GM12878 (cell line): ENCODE measurements at regions not wholly inside any gene's neighbourhood (a gene's known extent, or its start where the extent isn't known, plus 50 kb on each side); places are given as distances from the start of the nearest gene placed in this dataset.

Experiments
- ATAC-seq: fragments of 200-7000 bp; cut with Tn5 transposase; 3 replicates; pipeline ENCODE4 v1.9.1; 2020; ENCODE audit warnings: mild to moderate bottlenecking, moderate library complexity
- BruUV-seq: library from RNA; stranded (reverse); fragments of 400-500 nt; replicated peaks from 2 replicates; lab custom pipeline; 2021; lab: Mats Ljungman, UMichigan
- CTCF ChIA-PET: fragments of 300-600 bp; sonication (Branson Sonifier 250); formaldehyde crosslinking; extraction: SDS; loops from one replicate; lab custom pipeline; 2021; ENCODE audit warnings: inconsistent platforms; lab: Yijun Ruan, JAX
- POLR2A ChIA-PET: fragments of 350-600 bp; formaldehyde crosslinking; extraction: SDS; loops from one replicate; lab custom pipeline; 2021; ENCODE audit warnings: inconsistent platforms; lab: Charles Lee
- RAD21 ChIA-PET: fragments of 300-600 bp; sonication (Branson Sonifier 250); formaldehyde crosslinking; loops from one replicate; lab custom pipeline; 2023; ENCODE audit warnings: antibody characterized with exemption; ENCODE audit not compliant: unreplicated experiment; lab: Charles Lee
- SMC1A ChIA-PET: fragments of 300-600 bp; sonication (Branson Sonifier 250); formaldehyde crosslinking; loops from one replicate; lab custom pipeline; 2023; ENCODE audit not compliant: unreplicated experiment, uncharacterized antibody; lab: Charles Lee
- DNase-seq: peaks from one replicate; pipeline ENCODE4 v3.0.0-alpha.2; 2011; ENCODE audit warnings: low read depth, low spot score
- FAIRE-seq: peaks from 3 replicates; lab custom pipeline; 2011; peaks lifted over from hg19 to GRCh38; lab: Jason Lieb, UNC
- H2AFZ ChIP-seq: 2 replicates; pipeline ENCODE4 v1.6.0; 2011; ENCODE audit warnings: low read depth, low read length, control low read depth; ENCODE audit not compliant: control insufficient read depth
- H3K27ac ChIP-seq: 2 replicates; pipeline ENCODE4 v1.5.1; 2011; ENCODE audit warnings: control low read depth; ENCODE audit not compliant: control insufficient read depth, insufficient read depth
- H3K27me3 ChIP-seq, 2 experiments: replicated peaks in 1 of 2; 2 replicates each; pipeline versions ENCODE4 v1.6.0 to v1.6.1; 2011; ENCODE audit warnings: low read length in 1 of 2; ENCODE audit not compliant: control insufficient read depth in 2 of 2, insufficient read depth in 2 of 2
- H3K36me3 ChIP-seq, 2 experiments: 2 replicates each; pipeline ENCODE4 v1.5.1; 2011; ENCODE audit warnings: low read length in 1 of 2; ENCODE audit not compliant: control insufficient read depth in 2 of 2, insufficient read depth in 2 of 2
- H3K4me1 ChIP-seq: 2 replicates; pipeline ENCODE4 v1.6.1; 2011; ENCODE audit warnings: mild to moderate bottlenecking, low read length, moderate library complexity, mixed read lengths; ENCODE audit not compliant: control insufficient read depth, insufficient read depth
- H3K4me2 ChIP-seq: 2 replicates; pipeline ENCODE4 v1.6.0; 2011; ENCODE audit warnings: control low read depth; ENCODE audit not compliant: control insufficient read depth, insufficient read depth
- H3K4me3 ChIP-seq: fragments of 200-600 bp; sonication (generic); 2 replicates; pipeline ENCODE4 v1.5.1; 2016
- H3K79me2 ChIP-seq: 2 replicates; pipeline ENCODE4 v1.6.0; 2011; ENCODE audit warnings: low read length; ENCODE audit not compliant: control insufficient read depth, insufficient read depth
- H3K9ac ChIP-seq: 2 replicates; pipeline ENCODE4 v1.8.0; 2011; ENCODE audit warnings: low read length, control low read depth, mixed read lengths; ENCODE audit not compliant: control insufficient read depth, insufficient read depth
- H3K9me3 ChIP-seq: replicated peaks from 3 replicates; pipeline ENCODE4 v1.5.1; 2011; ENCODE audit warnings: mild to moderate bottlenecking, low read length; ENCODE audit not compliant: control insufficient read depth, insufficient read depth
- H4K20me1 ChIP-seq: 2 replicates; pipeline ENCODE4 v1.6.0; 2011; ENCODE audit not compliant: control insufficient read depth, insufficient read depth
- BMI1 ChIP-seq: fragments of 450-650 bp; IDR thresholded peaks from 2 replicates; pipeline ENCODE4 v1.6.1; 2016; ENCODE audit warnings: mild to moderate bottlenecking, moderate library complexity, borderline replicate concordance
- GABPA ChIP-seq: IDR thresholded peaks from 2 replicates; pipeline ENCODE4 v1.6.1; 2014; ENCODE audit warnings: antibody characterized with exemption, low read depth, mild to moderate bottlenecking, inconsistent platforms
- MYB ChIP-seq: fragments of 150-350 bp; IDR thresholded peaks from 2 replicates; pipeline ENCODE4 v1.6.1; 2014; ENCODE audit warnings: mild to moderate bottlenecking, low read depth, low read length, borderline replicate concordance
- RCOR1 ChIP-seq: conservative IDR thresholded peaks from 2 replicates; pipeline ENCODE4 v1.6.1; 2012; ENCODE audit warnings: low read depth, low read length, improper control_type of control experiment
- RELA ChIP-seq: fragments of 450-650 bp; IDR thresholded peaks from 2 replicates; pipeline ENCODE4 v1.8.0; 2014; ENCODE audit warnings: borderline replicate concordance; ENCODE audit not compliant: partially characterized antibody
- SREBF1 ChIP-seq: IDR thresholded peaks from 2 replicates; pipeline ENCODE4 v1.6.1; 2012; ENCODE audit warnings: mild to moderate bottlenecking, low read length
- SREBF2 ChIP-seq: IDR thresholded peaks from 2 replicates; pipeline ENCODE4 v1.6.1; 2012; ENCODE audit warnings: mild to moderate bottlenecking, low read length
- ZNF207 ChIP-seq: fragments of 450-650 bp; IDR thresholded peaks from 2 replicates; pipeline ENCODE4 v1.6.1; 2014; ENCODE audit warnings: antibody characterized with exemption, mild to moderate bottlenecking, borderline replicate concordance
- ZNF24 ChIP-seq: fragments of 450-650 bp; IDR thresholded peaks from 2 replicates; pipeline ENCODE4 v1.6.1; 2017; ENCODE audit warnings: antibody characterized with exemption, mild to moderate bottlenecking
- in situ Hi-C: fragments of 300-500 bp; cut with MboI; formaldehyde crosslinking; loops from 9 replicates; pipeline ENCODE4 v1.14.3; 2018; ENCODE audit warnings: mixed read lengths
- intact Hi-C: fragments of 100-400 bp; cut with micrococcal nuclease; formaldehyde crosslinking; loops from one replicate; pipeline ENCODE4 v1.14.2; 2022; ENCODE audit not compliant: unreplicated experiment
- TF ChIP-seq, protein P1 (sequence below): IDR thresholded peaks from 2 replicates; pipeline ENCODE4 v1.6.1; 2012; ENCODE audit warnings: mild to moderate bottlenecking, low read depth, low read length
- TF ChIP-seq, protein P2 (sequence below): fragments of 450-650 bp; IDR thresholded peaks from 2 replicates; pipeline ENCODE4 v1.6.1; 2017; ENCODE audit warnings: low read depth, mild to moderate bottlenecking, moderate library complexity
- TF ChIP-seq, protein P3 (sequence below): fragments of 450-650 bp; formaldehyde crosslinking; IDR thresholded peaks from 2 replicates; pipeline ENCODE4 v1.4.0; 2022; ENCODE audit warnings: mild to moderate bottlenecking, moderate library complexity

DNA sequence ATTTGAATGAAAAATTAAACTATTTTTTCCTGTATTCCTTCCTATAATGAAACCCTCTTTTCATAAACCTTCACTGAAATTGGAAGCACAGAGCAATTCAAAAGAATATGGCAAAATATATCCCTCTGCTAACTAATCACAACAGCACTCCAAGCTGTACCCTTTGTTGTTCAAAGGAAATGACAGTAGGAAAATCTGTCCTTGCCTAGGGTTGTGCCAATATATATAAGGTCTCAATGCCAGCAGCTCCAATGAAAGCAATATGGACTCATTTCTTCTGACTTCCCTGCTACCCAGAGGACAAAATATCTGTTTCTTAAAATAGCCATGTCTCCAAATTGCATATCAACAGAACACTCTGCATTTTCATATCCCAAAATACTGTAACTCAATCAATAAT, 373.9 kb upstream of the MC4R start:
- Histone ChIP-seq H3K27ac (no peak overlapping the region), H3K4me2 (no peak overlapping the region), H3K4me3 (no peak overlapping the region), H3K4me1 (no peaks in the 10 kb centered on the region), H3K79me2 (no peaks in the 10 kb centered on the region), H3K36me3 (no peaks in the 10 kb centered on the region), H3K27me3 (no peaks in the 10 kb centered on the region), H2AFZ (no peak overlapping the region), H3K9me3 (no peaks in the 10 kb centered on the region), H3K9ac (no peak overlapping the region), H4K20me1 (no peaks in the 10 kb centered on the region)
- FAIRE-seq (no peak), ATAC-seq (no peak), DNase-seq (no peak)
- CTCF ChIA-PET: no interaction called here
- BruUV-seq: no TSS peak
- TF ChIP-seq, protein P1, sequence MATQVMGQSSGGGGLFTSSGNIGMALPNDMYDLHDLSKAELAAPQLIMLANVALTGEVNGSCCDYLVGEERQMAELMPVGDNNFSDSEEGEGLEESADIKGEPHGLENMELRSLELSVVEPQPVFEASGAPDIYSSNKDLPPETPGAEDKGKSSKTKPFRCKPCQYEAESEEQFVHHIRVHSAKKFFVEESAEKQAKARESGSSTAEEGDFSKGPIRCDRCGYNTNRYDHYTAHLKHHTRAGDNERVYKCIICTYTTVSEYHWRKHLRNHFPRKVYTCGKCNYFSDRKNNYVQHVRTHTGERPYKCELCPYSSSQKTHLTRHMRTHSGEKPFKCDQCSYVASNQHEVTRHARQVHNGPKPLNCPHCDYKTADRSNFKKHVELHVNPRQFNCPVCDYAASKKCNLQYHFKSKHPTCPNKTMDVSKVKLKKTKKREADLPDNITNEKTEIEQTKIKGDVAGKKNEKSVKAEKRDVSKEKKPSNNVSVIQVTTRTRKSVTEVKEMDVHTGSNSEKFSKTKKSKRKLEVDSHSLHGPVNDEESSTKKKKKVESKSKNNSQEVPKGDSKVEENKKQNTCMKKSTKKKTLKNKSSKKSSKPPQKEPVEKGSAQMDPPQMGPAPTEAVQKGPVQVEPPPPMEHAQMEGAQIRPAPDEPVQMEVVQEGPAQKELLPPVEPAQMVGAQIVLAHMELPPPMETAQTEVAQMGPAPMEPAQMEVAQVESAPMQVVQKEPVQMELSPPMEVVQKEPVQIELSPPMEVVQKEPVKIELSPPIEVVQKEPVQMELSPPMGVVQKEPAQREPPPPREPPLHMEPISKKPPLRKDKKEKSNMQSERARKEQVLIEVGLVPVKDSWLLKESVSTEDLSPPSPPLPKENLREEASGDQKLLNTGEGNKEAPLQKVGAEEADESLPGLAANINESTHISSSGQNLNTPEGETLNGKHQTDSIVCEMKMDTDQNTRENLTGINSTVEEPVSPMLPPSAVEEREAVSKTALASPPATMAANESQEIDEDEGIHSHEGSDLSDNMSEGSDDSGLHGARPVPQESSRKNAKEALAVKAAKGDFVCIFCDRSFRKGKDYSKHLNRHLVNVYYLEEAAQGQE: no peak
- TF ChIP-seq ZNF24: no peak
- TF ChIP-seq, protein P2, sequence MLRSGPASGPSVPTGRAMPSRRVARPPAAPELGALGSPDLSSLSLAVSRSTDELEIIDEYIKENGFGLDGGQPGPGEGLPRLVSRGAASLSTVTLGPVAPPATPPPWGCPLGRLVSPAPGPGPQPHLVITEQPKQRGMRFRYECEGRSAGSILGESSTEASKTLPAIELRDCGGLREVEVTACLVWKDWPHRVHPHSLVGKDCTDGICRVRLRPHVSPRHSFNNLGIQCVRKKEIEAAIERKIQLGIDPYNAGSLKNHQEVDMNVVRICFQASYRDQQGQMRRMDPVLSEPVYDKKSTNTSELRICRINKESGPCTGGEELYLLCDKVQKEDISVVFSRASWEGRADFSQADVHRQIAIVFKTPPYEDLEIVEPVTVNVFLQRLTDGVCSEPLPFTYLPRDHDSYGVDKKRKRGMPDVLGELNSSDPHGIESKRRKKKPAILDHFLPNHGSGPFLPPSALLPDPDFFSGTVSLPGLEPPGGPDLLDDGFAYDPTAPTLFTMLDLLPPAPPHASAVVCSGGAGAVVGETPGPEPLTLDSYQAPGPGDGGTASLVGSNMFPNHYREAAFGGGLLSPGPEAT: no peak
- RAD21 ChIA-PET: no interaction called here
- in situ Hi-C loops (no loop called here), intact Hi-C loops (no loop called here)
- POLR2A ChIA-PET: no interaction called here
- SMC1A ChIA-PET: no interaction called here

DNA sequence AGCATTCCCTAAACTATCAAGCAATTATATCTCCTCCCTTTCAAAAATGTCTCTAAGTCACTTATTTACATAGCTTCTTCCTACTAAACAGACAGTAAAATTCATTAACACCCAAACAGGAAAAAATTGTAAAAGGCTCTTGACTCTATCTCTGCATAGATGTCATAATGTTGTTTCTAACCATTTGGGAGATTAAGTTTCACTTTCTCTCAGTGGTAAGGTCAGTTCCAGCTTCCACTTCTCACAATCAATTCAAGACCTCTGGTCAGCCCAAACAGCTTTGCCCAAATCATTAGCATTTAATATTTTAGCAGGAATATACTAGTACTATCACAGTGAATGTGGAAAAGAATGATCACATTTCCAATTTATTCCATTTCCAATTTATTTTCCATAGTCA, 374.3 kb upstream of the MC4R start:
- no peaks in the 10 kb centered on the region for H3K36me3 ChIP-seq
- H2AFZ ChIP-seq: no peak overlapping the region
- in situ Hi-C loops (no loop called here), intact Hi-C loops (no loop called here)
- RAD21 ChIA-PET: no interaction called here
- no peak overlapping the region for H3K4me3 ChIP-seq
- no peaks in the 10 kb centered on the region for H3K27me3 ChIP-seq
- BruUV-seq: no TSS peak
- H3K9ac ChIP-seq: no peak overlapping the region
- no peak for DNase-seq
- SMC1A ChIA-PET: no interaction called here
- H3K27ac ChIP-seq: no peak overlapping the region
- CTCF ChIA-PET: no interaction called here
- H3K4me2 ChIP-seq: no peak overlapping the region
- no peaks in the 10 kb centered on the region for H3K9me3 ChIP-seq
- H4K20me1 ChIP-seq: no peaks in the 10 kb centered on the region
- POLR2A ChIA-PET: no interaction called here
- H3K4me1 ChIP-seq: no peaks in the 10 kb centered on the region
- FAIRE-seq: no peak
- ATAC-seq: no peak
- H3K79me2 ChIP-seq: no peaks in the 10 kb centered on the region
- TF ChIP-seq GABPA: no peak
- TF ChIP-seq SREBF1: no peak
- TF ChIP-seq MYB: no peak
- TF ChIP-seq RCOR1: no peak
- TF ChIP-seq, protein P3, sequence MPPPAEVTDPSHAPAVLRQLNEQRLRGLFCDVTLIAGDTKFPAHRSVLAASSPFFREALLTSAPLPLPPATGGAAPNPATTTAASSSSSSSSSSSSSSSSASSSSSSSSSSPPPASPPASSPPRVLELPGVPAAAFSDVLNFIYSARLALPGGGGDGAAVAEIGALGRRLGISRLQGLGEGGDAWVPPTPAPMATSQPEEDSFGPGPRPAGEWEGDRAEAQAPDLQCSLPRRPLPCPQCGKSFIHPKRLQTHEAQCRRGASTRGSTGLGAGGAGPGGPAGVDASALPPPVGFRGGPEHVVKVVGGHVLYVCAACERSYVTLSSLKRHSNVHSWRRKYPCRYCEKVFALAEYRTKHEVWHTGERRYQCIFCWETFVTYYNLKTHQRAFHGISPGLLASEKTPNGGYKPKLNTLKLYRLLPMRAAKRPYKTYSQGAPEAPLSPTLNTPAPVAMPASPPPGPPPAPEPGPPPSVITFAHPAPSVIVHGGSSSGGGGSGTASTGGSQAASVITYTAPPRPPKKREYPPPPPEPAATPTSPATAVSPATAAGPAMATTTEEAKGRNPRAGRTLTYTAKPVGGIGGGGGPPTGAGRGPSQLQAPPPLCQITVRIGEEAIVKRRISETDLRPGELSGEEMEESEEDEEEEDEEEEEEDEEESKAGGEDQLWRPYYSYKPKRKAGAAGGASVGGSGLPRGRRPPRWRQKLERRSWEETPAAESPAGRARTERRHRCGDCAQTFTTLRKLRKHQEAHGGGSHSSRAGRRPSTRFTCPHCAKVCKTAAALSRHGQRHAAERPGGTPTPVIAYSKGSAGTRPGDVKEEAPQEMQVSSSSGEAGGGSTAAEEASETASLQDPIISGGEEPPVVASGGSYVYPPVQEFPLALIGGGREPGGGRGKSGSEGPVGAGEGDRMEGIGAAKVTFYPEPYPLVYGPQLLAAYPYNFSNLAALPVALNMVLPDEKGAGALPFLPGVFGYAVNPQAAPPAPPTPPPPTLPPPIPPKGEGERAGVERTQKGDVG (CRISPR knock-in tag): no peak
- no peak for TF ChIP-seq BMI1
- TF ChIP-seq RELA: no peak
- TF ChIP-seq ZNF207: no peak
- no peak for TF ChIP-seq SREBF2
